RWPE2 (cell line): ENCODE measurements at regions not wholly inside any gene's neighbourhood (a gene's known extent, or its start where the extent isn't known, plus 50 kb on each side); places are given as distances from the start of the nearest gene placed in this dataset.

ENCODE experiments used
- ATAC-seq: fragments of 200-7000 bp; cut with Tn5 transposase; 3 replicates; pipeline ENCODE4 v1.9.1; 2021; ENCODE audit warnings: low read depth
- DNase-seq: peaks from one replicate; pipeline ENCODE4 v3.0.0-alpha.2; 2020; ENCODE audit warnings: low spot score
- H3K27ac ChIP-seq: fragments of 450-650 bp; 2 replicates; pipeline ENCODE4 v1.5.1; 2017; ENCODE audit warnings: mild to moderate bottlenecking; ENCODE audit not compliant: poor library complexity, severe bottlenecking
- H3K27me3 ChIP-seq: fragments of 250-450 bp; sonication (Bioruptor Pico); 2 replicates; pipeline ENCODE4 v1.5.1; 2021; ENCODE audit warnings: mild to moderate bottlenecking, moderate library complexity; ENCODE audit not compliant: insufficient read depth, poor library complexity, severe bottlenecking
- H3K36me3 ChIP-seq: fragments of 250-450 bp; sonication (Bioruptor Pico); 2 replicates; pipeline ENCODE4 v1.5.1; 2020; ENCODE audit warnings: low read depth, mild to moderate bottlenecking, moderate library complexity
- H3K4me1 ChIP-seq: fragments of 250-450 bp; sonication (Bioruptor Pico); 2 replicates; pipeline ENCODE4 v1.5.1; 2021; ENCODE audit warnings: mild to moderate bottlenecking, moderate library complexity; ENCODE audit not compliant: insufficient read depth, poor library complexity, severe bottlenecking
- H3K4me3 ChIP-seq: fragments of 250-450 bp; sonication (Bioruptor Pico); 2 replicates; pipeline ENCODE4 v1.5.1; 2021; ENCODE audit warnings: mild to moderate bottlenecking, moderate library complexity; ENCODE audit not compliant: severe bottlenecking
- H3K9me3 ChIP-seq: fragments of 250-450 bp; sonication (Bioruptor Pico); 2 replicates; pipeline ENCODE4 v1.5.1; 2021; ENCODE audit warnings: mild to moderate bottlenecking, moderate library complexity; ENCODE audit not compliant: severe bottlenecking
- TF ChIP-seq, protein P1 (sequence below): fragments of 450-650 bp; IDR thresholded peaks from one replicate; pipeline ENCODE4 v1.5.1; 2017; ENCODE audit warnings: mild to moderate bottlenecking, moderate library complexity; ENCODE audit not compliant: poor library complexity, severe bottlenecking

DNA sequence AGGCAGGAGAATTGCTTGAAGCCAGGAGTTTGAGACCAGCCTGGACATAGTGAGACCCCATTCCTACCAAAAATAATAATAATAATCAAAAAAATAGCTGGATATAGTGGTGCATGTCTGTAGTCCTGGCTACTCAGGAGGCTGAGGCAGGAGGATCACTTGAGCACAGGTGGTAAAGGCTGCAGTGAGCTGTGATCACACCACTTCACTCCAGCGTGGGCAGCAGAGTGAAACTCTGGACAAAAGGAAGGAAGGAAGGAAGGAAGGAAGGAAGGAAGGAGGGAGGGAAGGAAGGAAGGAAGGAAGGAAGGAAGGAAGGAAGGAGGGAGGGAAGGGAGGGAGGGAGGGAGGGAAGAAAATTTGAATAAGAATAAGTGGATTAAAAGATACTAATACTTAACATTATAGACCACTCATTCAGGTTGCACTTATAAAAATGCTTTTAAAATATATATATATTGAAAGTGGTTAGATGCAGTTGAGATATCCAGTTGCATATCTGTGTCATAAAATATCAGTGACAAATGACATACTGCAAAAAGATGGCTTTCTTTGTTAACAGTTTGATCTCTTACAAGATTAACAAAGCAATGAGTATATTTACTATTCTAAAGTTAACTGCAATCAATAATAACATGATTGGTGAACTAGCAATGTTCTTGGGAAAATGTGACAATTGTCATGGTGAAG is 702.4 kb downstream of the CPS1 start:
- H3K4me1 ChIP-seq, result no peaks in the 10 kb centered on the region
- TF ChIP-seq, protein P1, sequence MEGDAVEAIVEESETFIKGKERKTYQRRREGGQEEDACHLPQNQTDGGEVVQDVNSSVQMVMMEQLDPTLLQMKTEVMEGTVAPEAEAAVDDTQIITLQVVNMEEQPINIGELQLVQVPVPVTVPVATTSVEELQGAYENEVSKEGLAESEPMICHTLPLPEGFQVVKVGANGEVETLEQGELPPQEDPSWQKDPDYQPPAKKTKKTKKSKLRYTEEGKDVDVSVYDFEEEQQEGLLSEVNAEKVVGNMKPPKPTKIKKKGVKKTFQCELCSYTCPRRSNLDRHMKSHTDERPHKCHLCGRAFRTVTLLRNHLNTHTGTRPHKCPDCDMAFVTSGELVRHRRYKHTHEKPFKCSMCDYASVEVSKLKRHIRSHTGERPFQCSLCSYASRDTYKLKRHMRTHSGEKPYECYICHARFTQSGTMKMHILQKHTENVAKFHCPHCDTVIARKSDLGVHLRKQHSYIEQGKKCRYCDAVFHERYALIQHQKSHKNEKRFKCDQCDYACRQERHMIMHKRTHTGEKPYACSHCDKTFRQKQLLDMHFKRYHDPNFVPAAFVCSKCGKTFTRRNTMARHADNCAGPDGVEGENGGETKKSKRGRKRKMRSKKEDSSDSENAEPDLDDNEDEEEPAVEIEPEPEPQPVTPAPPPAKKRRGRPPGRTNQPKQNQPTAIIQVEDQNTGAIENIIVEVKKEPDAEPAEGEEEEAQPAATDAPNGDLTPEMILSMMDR, result no peak
- ATAC-seq (no peak), DNase-seq (no peak)
- H3K27me3 ChIP-seq, result no peaks in the 10 kb centered on the region
- H3K36me3 ChIP-seq, result no peaks in the 10 kb centered on the region
- no peaks in the 10 kb centered on the region for H3K9me3 ChIP-seq
- no peak overlapping the region for H3K4me3 ChIP-seq
- H3K27ac ChIP-seq, result no peak overlapping the region

DNA sequence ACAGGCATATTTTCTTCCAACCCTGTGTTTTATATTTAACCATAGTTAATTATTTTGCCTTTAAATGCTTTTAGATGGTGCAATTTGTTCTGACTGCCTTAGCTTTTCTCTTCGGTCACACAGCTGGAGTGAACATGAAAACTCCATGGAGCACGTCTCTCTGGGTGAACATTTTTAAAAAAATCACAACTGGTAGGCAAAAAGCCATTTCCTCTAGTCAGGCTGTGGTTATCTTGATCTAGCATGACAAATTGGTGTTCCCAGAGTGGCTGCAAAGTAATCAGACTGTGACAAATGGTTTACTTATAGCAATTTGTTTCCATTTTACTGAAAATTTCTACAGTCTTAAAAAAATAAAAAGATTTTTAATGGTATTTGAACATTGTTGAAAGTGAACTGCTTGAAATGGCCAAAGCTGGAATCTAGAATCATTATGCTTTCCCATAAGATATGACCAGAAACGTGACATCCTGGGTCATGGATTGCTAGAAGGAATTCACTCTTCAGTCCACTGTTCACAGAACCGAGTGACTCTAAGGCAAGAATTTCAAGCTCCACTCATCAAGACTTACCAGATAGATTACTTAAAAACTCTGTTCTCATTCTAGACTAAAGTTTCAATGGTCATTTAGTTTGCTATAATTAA is 703.6 kb downstream of the CPS1 start:
- no peaks in the 10 kb centered on the region for H3K4me1 ChIP-seq
- H3K36me3 ChIP-seq, result no peaks in the 10 kb centered on the region
- no peaks in the 10 kb centered on the region for H3K27me3 ChIP-seq
- DNase-seq (no peak), ATAC-seq (no peak)
- no peak overlapping the region for H3K4me3 ChIP-seq
- H3K9me3 ChIP-seq, result no peaks in the 10 kb centered on the region
- TF ChIP-seq, protein P1, result no peak
- no peak overlapping the region for H3K27ac ChIP-seq

DNA sequence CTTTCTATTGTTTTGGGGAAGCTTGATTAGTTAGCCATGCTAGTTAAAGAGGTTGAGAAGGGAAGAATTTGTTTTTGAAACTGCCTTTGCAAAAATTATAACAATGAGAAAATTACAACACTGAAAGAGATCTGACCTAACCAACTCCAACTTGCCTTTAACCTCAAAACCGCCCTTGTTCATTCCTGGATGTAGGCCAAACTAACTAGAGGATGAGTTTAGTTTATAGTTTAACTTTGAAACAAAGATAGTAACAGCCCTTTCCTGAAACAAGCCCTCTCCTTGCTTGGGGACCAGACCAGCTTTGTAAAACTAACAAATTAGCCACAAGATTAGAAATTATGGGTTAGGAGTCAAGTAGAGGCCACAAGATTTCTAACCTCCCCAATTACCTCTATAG is 713.9 kb downstream of the CPS1 start:
- Histone ChIP-seq H3K4me3 (no peak overlapping the region), H3K27ac (no peak overlapping the region), H3K36me3 (no peaks in the 10 kb centered on the region), H3K4me1 (no peaks in the 10 kb centered on the region), H3K9me3 (no peaks in the 10 kb centered on the region), H3K27me3 (no peaks in the 10 kb centered on the region)
- TF ChIP-seq, protein P1, result no peak
- DNase-seq, result no peak
- no peak for ATAC-seq

DNA sequence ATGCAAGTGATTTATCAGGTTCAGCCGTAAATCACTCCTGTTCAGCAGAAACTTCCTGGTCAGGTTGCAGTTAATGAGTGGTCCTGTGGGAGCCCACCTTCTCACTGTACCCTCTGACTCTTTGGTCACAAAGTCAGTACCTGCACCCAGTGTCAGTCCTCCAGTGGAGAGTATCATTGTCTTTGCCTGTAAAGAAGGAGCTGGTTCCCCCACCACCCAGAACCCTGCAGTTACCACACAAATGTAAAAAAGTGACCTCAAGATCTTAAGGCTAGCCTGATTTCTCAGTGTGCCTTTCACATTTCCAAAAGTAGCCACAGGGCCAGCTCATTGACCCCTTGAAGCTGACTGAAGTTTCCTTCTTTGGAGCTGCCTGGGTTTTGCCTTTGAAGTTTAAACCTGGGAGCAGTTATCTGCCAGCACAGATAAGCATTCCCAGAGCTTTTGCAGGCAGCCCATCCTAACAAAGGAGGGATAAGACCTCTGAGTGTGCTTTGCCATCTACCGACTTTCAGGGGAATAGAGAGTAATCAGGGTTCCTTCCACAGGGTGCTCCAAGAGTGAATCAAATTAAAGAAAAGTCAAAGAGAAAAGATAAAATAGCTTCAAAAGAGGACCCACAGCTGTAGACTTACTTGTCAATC is 725.2 kb downstream of the CPS1 start:
- Histone ChIP-seq H3K4me1 (no peaks in the 10 kb centered on the region), H3K27ac (no peak overlapping the region), H3K4me3 (no peak overlapping the region), H3K36me3 (no peaks in the 10 kb centered on the region), H3K27me3 (no peaks in the 10 kb centered on the region), H3K9me3 (no peaks in the 10 kb centered on the region)
- ATAC-seq (no peak), DNase-seq (no peak)
- TF ChIP-seq, protein P1, result no peak
